ENCODE measurements at regions not wholly inside any gene's neighbourhood (a gene's known extent, or its start where the extent isn't known, plus 50 kb on each side); places are given as distances from the start of the nearest gene placed in this dataset.

DNA sequence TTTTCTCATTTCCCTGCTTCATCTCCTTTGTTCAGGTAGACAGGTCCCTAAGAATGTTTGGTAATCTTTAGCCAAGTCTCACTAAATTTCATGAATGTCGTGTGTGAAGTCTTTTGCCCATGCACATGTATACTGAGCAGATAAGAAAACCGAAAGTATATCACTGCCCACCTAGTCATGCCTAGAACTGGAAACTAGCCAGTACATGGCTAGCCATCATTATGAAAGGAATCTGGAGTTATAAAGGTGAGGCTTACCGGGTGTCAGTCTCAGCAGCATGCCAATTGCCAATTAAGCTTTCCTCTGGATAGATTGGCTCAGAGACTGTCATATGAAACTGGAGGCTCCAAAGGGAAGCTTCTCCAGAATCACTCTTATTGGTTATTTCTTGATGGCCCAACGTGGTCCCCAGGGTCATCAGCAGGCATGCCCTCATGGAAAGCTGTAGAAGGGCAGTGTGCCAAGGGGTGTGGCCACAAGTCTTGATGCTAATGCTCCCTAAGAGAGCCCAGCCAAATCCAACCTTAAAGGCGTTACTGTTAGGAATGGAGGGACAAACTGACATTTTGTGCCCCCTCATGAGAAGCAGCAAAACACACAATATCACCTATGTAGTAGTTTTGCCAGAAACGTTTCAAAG lies 307.3 kb upstream of the PIK3R1 start:
- no peak overlapping the region for H3K9ac ChIP-seq (ENCODE audit: low read length in 3 of 3)
- FAIRE-seq (no peak), DNase-seq (no peak)
- intact Hi-C loops (cut with DNase I) = no loop called here
- no peaks in the 10 kb centered on the region for H3K36me3 ChIP-seq (ENCODE audit: control insufficient read depth in 2 of 3, insufficient read depth in 3 of 3, low read length in 3 of 3)
- H3K27me3 ChIP-seq (ENCODE audit: control insufficient read depth, insufficient read depth, low read length) = no peaks in the 10 kb centered on the region
- no peak overlapping the region for H3K4me3 ChIP-seq (ENCODE audit: low read length in 3 of 3)
- H3K9me3 ChIP-seq (ENCODE audit: control insufficient read depth in 2 of 3, insufficient read depth in 1 of 3, low read length in 3 of 3) = no peaks in the 10 kb centered on the region
- TF ChIP-seq, protein P1, sequence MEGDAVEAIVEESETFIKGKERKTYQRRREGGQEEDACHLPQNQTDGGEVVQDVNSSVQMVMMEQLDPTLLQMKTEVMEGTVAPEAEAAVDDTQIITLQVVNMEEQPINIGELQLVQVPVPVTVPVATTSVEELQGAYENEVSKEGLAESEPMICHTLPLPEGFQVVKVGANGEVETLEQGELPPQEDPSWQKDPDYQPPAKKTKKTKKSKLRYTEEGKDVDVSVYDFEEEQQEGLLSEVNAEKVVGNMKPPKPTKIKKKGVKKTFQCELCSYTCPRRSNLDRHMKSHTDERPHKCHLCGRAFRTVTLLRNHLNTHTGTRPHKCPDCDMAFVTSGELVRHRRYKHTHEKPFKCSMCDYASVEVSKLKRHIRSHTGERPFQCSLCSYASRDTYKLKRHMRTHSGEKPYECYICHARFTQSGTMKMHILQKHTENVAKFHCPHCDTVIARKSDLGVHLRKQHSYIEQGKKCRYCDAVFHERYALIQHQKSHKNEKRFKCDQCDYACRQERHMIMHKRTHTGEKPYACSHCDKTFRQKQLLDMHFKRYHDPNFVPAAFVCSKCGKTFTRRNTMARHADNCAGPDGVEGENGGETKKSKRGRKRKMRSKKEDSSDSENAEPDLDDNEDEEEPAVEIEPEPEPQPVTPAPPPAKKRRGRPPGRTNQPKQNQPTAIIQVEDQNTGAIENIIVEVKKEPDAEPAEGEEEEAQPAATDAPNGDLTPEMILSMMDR (IDR thresholded peaks at IDR 0.05; ENCODE audit: borderline replicate concordance, extremely low read depth, insufficient read depth) = no peak
- no peaks in the 10 kb centered on the region for H3K4me1 ChIP-seq (ENCODE audit: control insufficient read depth in 2 of 3, insufficient read depth in 2 of 3, low read depth in 1 of 3, low read length in 3 of 3)
- H3K27ac ChIP-seq (ENCODE audit: low read depth in 2 of 2, low read length in 2 of 2) = no peak overlapping the region

DNA sequence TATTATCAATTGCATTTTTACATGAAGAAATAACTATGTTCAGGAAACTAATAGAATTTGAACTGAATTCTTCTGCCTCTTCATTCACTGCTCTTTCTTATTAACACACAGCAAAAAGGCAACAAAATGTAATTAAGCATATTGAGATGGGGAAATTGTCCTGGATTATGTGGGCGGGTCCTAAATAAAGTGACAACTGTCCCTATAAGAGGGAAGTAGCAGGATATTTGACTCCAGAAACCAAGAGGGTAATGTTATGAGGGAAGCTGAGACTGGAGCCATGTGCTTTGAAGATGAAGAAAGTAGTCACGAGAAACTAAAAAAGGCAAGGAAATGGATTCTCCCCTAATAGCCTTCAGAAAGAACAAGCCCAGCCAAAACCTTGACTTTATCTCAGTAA lies 311.2 kb upstream of the PIK3R1 start:
- no peak overlapping the region for H3K4me3 ChIP-seq (ENCODE audit: low read length in 3 of 3)
- no peaks in the 10 kb centered on the region for H3K27me3 ChIP-seq (ENCODE audit: control insufficient read depth, insufficient read depth, low read length)
- H3K9me3 ChIP-seq (ENCODE audit: control insufficient read depth in 2 of 3, insufficient read depth in 1 of 3, low read length in 3 of 3) = no peaks in the 10 kb centered on the region
- no peak for DNase-seq
- FAIRE-seq = no peak
- intact Hi-C loops (cut with DNase I) = no loop called here
- no peaks in the 10 kb centered on the region for H3K36me3 ChIP-seq (ENCODE audit: control insufficient read depth in 2 of 3, insufficient read depth in 3 of 3, low read length in 3 of 3)
- H3K4me1 ChIP-seq (ENCODE audit: control insufficient read depth in 2 of 3, insufficient read depth in 2 of 3, low read depth in 1 of 3, low read length in 3 of 3) = no peaks in the 10 kb centered on the region
- no peak overlapping the region for H3K9ac ChIP-seq (ENCODE audit: low read length in 3 of 3)
- TF ChIP-seq, protein P1 (IDR thresholded peaks at IDR 0.05; ENCODE audit: borderline replicate concordance, extremely low read depth, insufficient read depth) = no peak
- no peak overlapping the region for H3K27ac ChIP-seq (ENCODE audit: low read depth in 2 of 2, low read length in 2 of 2)

DNA sequence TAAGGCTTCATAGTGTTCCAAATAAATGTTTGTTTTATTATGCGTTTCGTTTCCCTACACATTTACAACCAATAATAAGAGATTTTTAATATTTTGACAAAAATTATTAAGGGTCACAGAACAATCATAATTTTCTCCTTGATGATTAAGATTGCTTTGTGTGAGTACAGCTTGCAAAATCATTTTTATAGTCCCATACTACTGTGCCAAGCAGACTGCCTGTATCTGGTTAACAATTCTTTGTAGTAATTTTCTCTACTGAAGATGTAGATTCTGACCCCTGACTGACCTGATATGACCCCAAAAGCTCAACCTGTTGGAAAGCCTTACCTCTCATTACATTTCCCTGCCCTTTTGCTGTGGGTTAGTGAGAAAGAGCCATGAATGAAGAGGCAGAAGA lies 311.9 kb upstream of the PIK3R1 start:
- intact Hi-C loops (cut with DNase I) = no loop called here

More for the DNA sequence above, 311.9 kb upstream of the PIK3R1 start:
- Histone ChIP-seq H3K4me1 (ENCODE audit: control insufficient read depth in 2 of 3, insufficient read depth in 2 of 3, low read depth in 1 of 3, low read length in 3 of 3) (no peaks in the 10 kb centered on the region), H3K9me3 (ENCODE audit: control insufficient read depth in 2 of 3, insufficient read depth in 1 of 3, low read length in 3 of 3) (no peaks in the 10 kb centered on the region), H3K9ac (ENCODE audit: low read length in 3 of 3) (no peak overlapping the region), H3K27me3 (ENCODE audit: control insufficient read depth, insufficient read depth, low read length) (no peaks in the 10 kb centered on the region), H3K36me3 (ENCODE audit: control insufficient read depth in 2 of 3, insufficient read depth in 3 of 3, low read length in 3 of 3) (no peaks in the 10 kb centered on the region), H3K4me3 (ENCODE audit: low read length in 3 of 3) (no peak overlapping the region), H3K27ac (ENCODE audit: low read depth in 2 of 2, low read length in 2 of 2) (no peak overlapping the region)
- TF ChIP-seq, protein P1 (IDR thresholded peaks at IDR 0.05; ENCODE audit: borderline replicate concordance, extremely low read depth, insufficient read depth) = no peak
- FAIRE-seq (no peak), DNase-seq (no peak)

All from kidney (tissue), 13 donors.